NCI-H446 (cell line): ENCODE measurements at regions not wholly inside any gene's neighbourhood (a gene's known extent, or its start where the extent isn't known, plus 50 kb on each side); places are given as distances from the start of the nearest gene placed in this dataset.
"Not testable (repeated sequence)": the region's sequence is repeated elsewhere in the genome, so short reads cannot be mapped to it uniquely, and the experiment has no call there.

ENCODE experiments used
- DNase-seq, 2 experiments: peaks; one replicate each; lab custom pipeline; 2025; lab: John Stamatoyannopoulos, UW

DNA sequence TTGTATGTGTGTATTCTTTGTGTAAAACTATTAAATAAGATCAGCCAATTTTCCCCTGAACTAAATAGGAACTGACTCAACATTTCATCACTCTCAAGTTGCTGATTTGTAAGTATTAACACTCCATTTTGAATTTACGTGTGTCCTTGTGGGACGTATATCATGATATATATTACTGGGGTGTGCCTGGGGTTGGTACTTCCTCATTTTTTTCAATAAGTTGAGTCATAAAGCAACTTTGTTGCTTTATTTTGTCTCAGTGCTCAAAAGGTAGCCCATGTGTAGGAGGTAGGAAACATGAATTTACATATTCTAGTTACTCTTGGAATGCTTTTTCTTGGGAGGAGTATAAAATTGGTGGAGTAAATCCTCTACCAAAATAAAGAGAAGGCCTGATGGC, 193.9 kb upstream of the RAG2 start:
- DNase-seq, result no peak

DNA sequence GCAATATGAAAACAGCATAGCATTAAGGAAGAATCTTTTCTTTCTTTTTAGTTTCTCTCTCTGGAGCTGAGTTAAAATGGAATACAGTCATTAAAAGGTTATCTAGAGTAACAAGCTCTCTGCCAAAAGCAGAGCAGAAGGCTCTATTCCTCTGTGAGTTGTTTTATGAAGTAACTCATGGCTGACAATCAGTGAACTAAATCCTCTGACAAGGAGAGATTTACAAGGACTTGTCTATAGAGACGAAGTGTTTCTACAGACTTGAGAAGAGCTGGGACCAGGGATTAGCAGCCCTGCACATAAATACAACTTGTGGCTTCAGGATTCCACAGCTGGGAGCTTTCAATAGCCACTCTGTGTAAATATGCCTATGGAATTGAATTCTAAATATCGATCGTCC, 192.5 kb upstream of the RAG2 start:
- DNase-seq, result no peak

GRCh38 chr11:36783808-36784207, 185.8 kb upstream of the RAG2 start:
- DNase-seq, result no peak

DNA sequence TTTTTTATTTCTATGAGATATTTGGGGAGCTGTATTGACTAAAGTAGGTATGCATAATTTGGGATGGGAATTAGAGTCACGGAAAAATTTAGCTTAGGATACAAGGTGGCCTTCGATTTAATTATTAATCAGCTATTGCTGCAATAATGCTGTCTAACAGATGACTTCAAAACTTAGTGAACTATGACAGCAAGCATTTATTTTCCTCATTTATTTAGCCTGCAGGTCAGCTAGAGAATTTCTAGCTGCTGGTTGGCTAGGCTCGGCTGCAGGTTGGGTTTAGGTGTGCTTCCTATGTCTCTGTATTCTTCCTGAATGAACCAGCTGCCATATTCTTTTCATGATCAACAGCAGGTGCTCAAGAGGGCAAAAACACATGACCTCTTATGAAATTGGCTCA, 181.8 kb upstream of the RAG2 start:
- no peak for DNase-seq

- DNase-seq, result no peak
Observed at GRCh38 chr11:36777311-36777710, 179.3 kb upstream of the RAG2 start.

- DNase-seq, result no peak
Observed at GRCh38 chr11:36775756-36776155, 177.7 kb upstream of the RAG2 start.

GRCh38 chr11:36775130-36775529, 177.1 kb upstream of the RAG2 start:
- DNase-seq, result no peak

DNA sequence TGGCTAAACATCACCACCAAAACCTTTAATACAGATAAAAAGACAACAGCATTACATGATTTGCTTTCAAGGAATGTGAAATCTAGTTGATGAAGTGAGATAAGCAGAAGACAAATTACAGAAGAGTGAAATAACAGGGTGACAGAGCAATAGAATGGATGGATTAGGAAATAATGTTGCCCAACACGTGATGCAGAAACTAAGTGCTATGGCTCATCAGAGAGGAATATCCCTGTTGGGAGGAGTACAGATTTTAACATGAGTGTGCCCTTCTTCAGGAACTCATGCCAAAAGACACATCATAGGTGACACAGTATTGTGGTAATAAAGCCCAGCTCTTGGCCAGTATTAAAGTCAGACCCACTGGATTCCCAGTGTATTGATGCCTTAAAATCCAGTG, 176.6 kb upstream of the RAG2 start:
- no peak for DNase-seq

GRCh38 chr11:36763187-36763586, 165.2 kb upstream of the RAG2 start:
- DNase-seq, result no peak

DNA sequence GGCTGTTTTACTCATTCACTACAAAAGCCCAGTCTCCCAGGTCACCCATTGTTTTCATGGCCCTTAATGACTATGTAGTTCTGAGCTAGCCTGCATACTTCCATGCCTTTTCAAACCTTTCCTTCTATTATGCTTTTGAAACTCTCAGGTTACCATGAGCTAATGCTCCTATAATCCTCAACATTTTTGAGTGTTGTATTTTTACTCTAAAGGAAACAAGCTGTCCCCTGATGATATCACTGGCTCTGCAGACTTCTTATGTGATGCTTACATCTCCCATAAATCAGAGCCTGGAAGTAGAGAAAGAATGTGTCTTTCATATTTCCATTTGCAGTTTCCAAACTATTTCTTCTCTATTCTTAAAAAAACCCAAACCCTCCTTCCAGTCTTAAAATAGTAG, 159.0 kb upstream of the RAG2 start:
- no peak for DNase-seq

- no peak for DNase-seq
Observed at GRCh38 chr11:36753960-36754359, 155.9 kb upstream of the RAG2 start.

DNA sequence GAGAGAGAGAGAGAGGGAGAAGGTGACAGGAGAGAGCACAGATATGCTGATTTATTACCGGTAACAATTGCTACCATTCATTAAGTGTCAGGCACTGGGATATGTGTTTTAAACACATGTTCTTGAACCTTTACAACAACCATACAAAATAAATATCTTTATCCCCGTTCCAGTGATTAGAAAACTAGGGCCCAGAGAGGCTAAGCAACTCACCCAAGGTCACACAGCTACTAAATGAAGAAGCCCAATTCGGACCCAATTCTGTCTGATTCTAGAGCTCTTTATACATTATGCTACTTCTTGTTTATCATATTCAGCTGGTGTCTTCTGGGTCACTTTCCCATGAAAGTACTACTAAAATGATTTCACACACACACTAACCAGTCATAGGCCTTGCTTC, 154.0 kb upstream of the RAG2 start:
- no peak for DNase-seq

GRCh38 chr11:36751335-36751781, 153.3 kb upstream of the RAG2 start:
- no peak for DNase-seq

DNA sequence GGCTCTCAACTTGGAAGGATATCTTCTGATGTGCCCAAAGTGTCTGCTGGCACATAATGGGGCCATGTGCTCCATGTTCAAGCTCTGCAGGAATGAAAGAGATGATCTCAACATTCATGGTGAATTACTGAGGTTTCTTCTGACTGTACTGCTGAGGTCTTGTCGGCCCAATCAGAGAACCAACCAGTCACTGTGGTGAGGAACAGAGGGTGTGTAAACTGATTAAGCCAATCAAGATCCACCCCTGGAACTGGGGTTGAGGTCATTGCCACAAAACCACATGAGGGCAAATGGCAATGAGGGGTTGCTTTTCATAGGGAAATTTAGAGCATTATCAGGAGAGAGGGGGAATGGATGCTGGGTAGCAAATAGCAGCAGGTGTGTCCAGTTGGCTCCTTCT, 152.3 kb upstream of the RAG2 start:
- DNase-seq, result no peak

GRCh38 chr11:36748836-36749235, 150.8 kb upstream of the RAG2 start:
- no peak for DNase-seq

GRCh38 chr11:36746886-36747710, 149.1 kb upstream of the RAG2 start:
- DNase-seq, result peak; percentile 67 to 87

- peak; percentile 42 to 60 for DNase-seq
Observed at GRCh38 chr11:36744375-36745168, 146.5 kb upstream of the RAG2 start.

DNA sequence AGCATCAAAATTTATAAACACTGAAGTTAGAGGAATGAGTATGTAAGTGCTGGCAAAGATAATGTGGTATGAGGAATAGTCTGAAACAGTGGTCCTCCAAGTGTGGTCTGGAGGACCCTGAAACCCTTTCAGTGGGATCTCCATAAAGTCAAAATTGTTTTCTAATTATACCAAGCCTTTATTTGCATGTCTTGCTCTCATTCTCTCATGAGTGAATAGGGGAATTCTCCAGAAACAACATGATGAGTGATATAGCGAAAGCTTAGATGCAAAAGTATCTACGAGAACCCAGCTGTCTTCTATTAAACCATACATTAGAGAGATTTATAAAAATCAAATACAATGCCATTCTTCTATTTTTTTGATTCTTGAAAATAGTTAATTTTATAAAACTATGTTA, 145.0 kb upstream of the RAG2 start:
- no peak for DNase-seq

GRCh38 chr11:36741515-36741914, 143.5 kb upstream of the RAG2 start:
- DNase-seq, result no peak

DNA sequence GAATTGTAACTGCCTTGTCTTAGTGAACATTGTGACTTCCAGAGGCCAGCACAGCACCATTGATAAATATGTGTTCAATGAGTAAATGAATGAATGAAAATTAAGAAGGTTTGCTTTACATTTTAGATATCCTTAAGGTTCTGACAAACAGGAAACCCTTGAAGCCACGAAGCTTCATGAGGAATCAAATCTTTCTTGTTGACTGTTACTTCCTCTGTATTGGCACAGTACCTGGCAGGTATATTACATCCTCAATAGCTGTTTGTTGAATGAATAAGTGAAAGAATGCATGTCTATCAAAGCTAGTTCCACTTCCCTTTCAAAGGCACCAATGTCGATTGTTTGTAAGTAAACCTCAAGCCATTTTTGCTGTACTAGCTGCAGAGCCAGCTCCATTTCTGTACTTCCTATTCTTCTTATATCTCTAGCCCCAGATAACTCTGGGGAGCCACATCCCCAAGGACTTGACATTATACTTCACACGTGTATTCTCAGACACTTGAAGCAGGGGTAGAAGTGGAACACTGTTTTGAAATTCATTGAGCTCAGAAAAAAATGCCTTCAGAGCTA, 140.3 kb upstream of the RAG2 start:
- DNase-seq, result no peak

GRCh38 chr11:36736103-36736502, 138.1 kb upstream of the RAG2 start:
- no peak for DNase-seq

- DNase-seq, result not testable (repeated sequence)
Observed at GRCh38 chr11:36733721-36734120, 135.7 kb upstream of the RAG2 start.

DNA sequence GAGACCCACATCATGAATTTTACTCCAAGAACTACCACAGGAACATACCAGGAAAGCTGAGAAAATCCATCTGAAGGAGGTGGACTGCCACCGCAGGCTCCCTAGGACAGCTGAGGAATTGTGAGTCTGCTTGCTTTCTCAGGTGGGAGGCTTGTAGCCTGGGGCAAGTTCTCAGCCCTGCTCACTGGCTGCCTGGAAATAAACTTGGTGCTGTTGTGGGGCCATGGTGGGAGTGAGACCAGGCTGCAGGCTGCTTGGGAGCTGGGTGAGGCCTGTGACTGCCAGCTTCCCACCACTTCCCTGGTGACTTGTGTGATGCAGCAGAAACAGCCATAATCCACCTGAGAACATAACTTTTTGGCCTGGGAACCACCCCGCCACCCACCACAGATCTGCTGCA, 132.7 kb upstream of the RAG2 start:
- DNase-seq, result no peak
